HG03175 (cell line): ENCODE measurements at regions not wholly inside any gene's neighbourhood (a gene's known extent, or its start where the extent isn't known, plus 50 kb on each side); places are given as distances from the start of the nearest gene placed in this dataset.

Source experiments
- ATAC-seq: cut with Tn5 transposase; IDR thresholded peaks from one replicate; pipeline ENCODE4 v1.9.1; 2021; ENCODE audit warnings: mild to moderate bottlenecking, moderate library complexity; ENCODE audit not compliant: unreplicated experiment

- ATAC-seq, result no peak
Measured at GRCh38 chr2:207235621-207236020, 69.9 kb upstream of the KLF7 start.

- no peak for ATAC-seq
Measured at GRCh38 chr2:207236156-207236935, 70.6 kb upstream of the KLF7 start.

- no peak for ATAC-seq
Measured at GRCh38 chr2:207238831-207239701, 73.3 kb upstream of the KLF7 start.

GRCh38 chr2:207239754-207240494 is 74.2 kb upstream of the KLF7 start:
- peak; percentile 54 for ATAC-seq

- no peak for ATAC-seq
Measured at GRCh38 chr2:207240649-207241048, 74.9 kb upstream of the KLF7 start.

- ATAC-seq, result no peak
Measured at GRCh38 chr2:207241198-207241597, 75.5 kb upstream of the KLF7 start.

- no peak for ATAC-seq
Measured at GRCh38 chr2:207243601-207244000, 77.9 kb upstream of the KLF7 start.

- ATAC-seq, result no peak
Measured at GRCh38 chr2:207244971-207245925, 79.5 kb upstream of the KLF7 start.

GRCh38 chr2:207248702-207249377 is 83.1 kb upstream of the KLF7 start:
- no peak for ATAC-seq

GRCh38 chr2:207251022-207251421 is 85.3 kb upstream of the KLF7 start:
- ATAC-seq, result no peak

GRCh38 chr2:207251573-207252192 is 85.9 kb upstream of the KLF7 start:
- ATAC-seq, result no peak

GRCh38 chr2:207252416-207252815 is 86.7 kb upstream of the KLF7 start:
- no peak for ATAC-seq

GRCh38 chr2:207252979-207253645 is 87.4 kb upstream of the KLF7 start:
- ATAC-seq, result no peak

- ATAC-seq, result no peak
Measured at GRCh38 chr2:207253666-207254345, 88.1 kb upstream of the KLF7 start.

GRCh38 chr2:207254591-207255464 is 89.1 kb upstream of the KLF7 start:
- no peak for ATAC-seq

GRCh38 chr2:207255565-207256470 is 90.1 kb upstream of the KLF7 start:
- ATAC-seq, result no peak
